ENCODE measurements at regions not wholly inside any gene's neighbourhood (a gene's known extent, or its start where the extent isn't known, plus 50 kb on each side); places are given as distances from the start of the nearest gene placed in this dataset.

DNA sequence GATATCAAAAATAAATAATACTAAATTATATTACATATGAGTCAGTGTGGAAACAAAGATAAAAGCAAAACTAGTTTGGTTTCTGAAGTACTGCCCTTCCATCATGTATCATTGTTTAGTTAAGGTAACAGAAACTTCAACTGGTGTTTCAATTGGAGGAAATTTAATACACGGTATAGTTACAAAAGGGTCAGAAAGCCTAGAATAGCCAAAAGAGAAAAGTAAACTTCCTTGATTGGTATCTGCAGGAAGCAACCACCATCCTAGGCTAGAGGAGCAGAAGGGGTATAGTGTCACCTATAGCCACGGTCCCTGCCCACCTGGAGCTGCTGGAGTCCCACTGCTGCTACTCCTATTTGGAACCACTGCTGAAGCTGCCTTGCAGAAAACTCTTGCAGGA, 185.6 kb downstream of the SLC7A11 start:
- Histone ChIP-seq H3K9me3 (ENCODE audit: control insufficient read depth, insufficient read depth, low read length) (no peaks in the 10 kb centered on the region), H2BK5ac (ENCODE audit: low read depth, low read length, poor library complexity, severe bottlenecking) (peak overlapping the region; percentile 100), H3K36me3 (ENCODE audit: control insufficient read depth, insufficient read depth, low read length) (no peaks in the 10 kb centered on the region), H3K79me1 (ENCODE audit: low read depth in 1 of 2, low read length in 2 of 2) (peaks cover 0 to 4% of the 10 kb centered on the region in 2 experiments; a peak in 1 of 4 replicates), H4K8ac (ENCODE audit: low read depth in 2 of 2, low read length in 2 of 2) (peak overlapping the region; percentile 82 to 86), H3K56ac (ENCODE audit: extremely low read depth, insufficient read depth, low read length) (0 out of 2 replicates have a peak overlapping the region, but pooled peaks have one; percentile 38), H4K91ac (ENCODE audit: insufficient read depth, low read depth, low read length) (peak overlapping the region; percentile 83), H2AK9ac (replicated peaks; ENCODE audit: low read depth, low read length, poor library complexity) (peak overlapping the region; percentile 87), H3K4ac (ENCODE audit: low read depth, low read length) (peak overlapping the region; percentile 94), H3K9me1 (ENCODE audit: insufficient read depth, low read length) (peaks cover 4% of the 10 kb centered on the region; the same call in 1 of the 2 replicates), H3K23ac (ENCODE audit: low read depth, low read length) (peak overlapping the region; percentile 84; the same call in 1 of the 2 replicates), H3K14ac (replicated peaks; ENCODE audit: low read depth, low read length) (peak overlapping the region; percentile 91), H3K27ac (ENCODE audit: insufficient read depth, low read length) (peak overlapping the region; percentile 80), H3K4me3 (ENCODE audit: insufficient read depth, low read depth, low read length) (no peak overlapping the region), H2AFZ (replicated peaks; ENCODE audit: low read length, poor library complexity) (peak overlapping the region; percentile 75), H3K4me1 (ENCODE audit: control insufficient read depth, insufficient read depth, low read length) (peaks cover 22% of the 10 kb centered on the region), H4K5ac (ENCODE audit: low read depth, low read length) (peak overlapping the region; percentile 50), H2BK20ac (ENCODE audit: low read depth, low read length) (peak overlapping the region; percentile 97), H2BK15ac (ENCODE audit: low read depth, low read length) (peak overlapping the region; percentile 91; the same call in 2 of the 3 replicates), H3K9ac (ENCODE audit: low read depth, low read length) (peak overlapping the region; percentile 1; the same call in 1 of the 2 replicates), H4K20me1 (ENCODE audit: insufficient read depth, low read length) (no peaks in the 10 kb centered on the region), H2BK120ac (ENCODE audit: low read depth, low read length) (peak overlapping the region; percentile 97), H3K18ac (ENCODE audit: low read depth, low read length) (peak overlapping the region; percentile 30; the same call in 1 of the 2 replicates), H2AK5ac (ENCODE audit: low read depth, low read length) (peak overlapping the region; percentile 99), H3K27me3 (ENCODE audit: control insufficient read depth, insufficient read depth, low read length) (no peaks in the 10 kb centered on the region), H3K4me2 (ENCODE audit: low read depth, low read length) (no peak overlapping the region)
- no CpG with 5 or more reads among the region's 2 CpGs for WGBS, 2 experiments (ENCODE audit: extremely low coverage in 2 of 2, insufficient read length in 1 of 2)
- in situ Hi-C loops (cut with MboI; ENCODE audit: low sequenced_read_pairs), result no loop called here
- dilution Hi-C loops (cut with HindIII; ENCODE audit: low sequenced_read_pairs, unreplicated experiment), result no loop called here
- CTCF ChIA-PET, result no interaction called here
- POLR2A ChIA-PET (ENCODE audit: unreplicated experiment), result no interaction called here
- intact Hi-C loops (cut with micrococcal nuclease), result no loop called here
- ATAC-seq (ENCODE audit: low read depth) (no peak), DNase-seq (no peak)
- no peak for TF ChIP-seq MAFK (IDR thresholded peaks at IDR 0.05; ENCODE audit: low read depth, low read length)
- TF ChIP-seq, protein P1, sequence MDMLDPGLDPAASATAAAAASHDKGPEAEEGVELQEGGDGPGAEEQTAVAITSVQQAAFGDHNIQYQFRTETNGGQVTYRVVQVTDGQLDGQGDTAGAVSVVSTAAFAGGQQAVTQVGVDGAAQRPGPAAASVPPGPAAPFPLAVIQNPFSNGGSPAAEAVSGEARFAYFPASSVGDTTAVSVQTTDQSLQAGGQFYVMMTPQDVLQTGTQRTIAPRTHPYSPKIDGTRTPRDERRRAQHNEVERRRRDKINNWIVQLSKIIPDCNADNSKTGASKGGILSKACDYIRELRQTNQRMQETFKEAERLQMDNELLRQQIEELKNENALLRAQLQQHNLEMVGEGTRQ (IDR thresholded peaks at IDR 0.05; ENCODE audit: low read depth, low read length), result no peak
- TF ChIP-seq, protein P2, sequence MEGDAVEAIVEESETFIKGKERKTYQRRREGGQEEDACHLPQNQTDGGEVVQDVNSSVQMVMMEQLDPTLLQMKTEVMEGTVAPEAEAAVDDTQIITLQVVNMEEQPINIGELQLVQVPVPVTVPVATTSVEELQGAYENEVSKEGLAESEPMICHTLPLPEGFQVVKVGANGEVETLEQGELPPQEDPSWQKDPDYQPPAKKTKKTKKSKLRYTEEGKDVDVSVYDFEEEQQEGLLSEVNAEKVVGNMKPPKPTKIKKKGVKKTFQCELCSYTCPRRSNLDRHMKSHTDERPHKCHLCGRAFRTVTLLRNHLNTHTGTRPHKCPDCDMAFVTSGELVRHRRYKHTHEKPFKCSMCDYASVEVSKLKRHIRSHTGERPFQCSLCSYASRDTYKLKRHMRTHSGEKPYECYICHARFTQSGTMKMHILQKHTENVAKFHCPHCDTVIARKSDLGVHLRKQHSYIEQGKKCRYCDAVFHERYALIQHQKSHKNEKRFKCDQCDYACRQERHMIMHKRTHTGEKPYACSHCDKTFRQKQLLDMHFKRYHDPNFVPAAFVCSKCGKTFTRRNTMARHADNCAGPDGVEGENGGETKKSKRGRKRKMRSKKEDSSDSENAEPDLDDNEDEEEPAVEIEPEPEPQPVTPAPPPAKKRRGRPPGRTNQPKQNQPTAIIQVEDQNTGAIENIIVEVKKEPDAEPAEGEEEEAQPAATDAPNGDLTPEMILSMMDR (conservative IDR thresholded peaks at IDR 0.05; ENCODE audit: low read depth, low read length), result no peak
- no peak for TF ChIP-seq SMC3 (IDR thresholded peaks at IDR 0.05; ENCODE audit: low read depth, low read length)
- TF ChIP-seq POLR2A (IDR thresholded peaks at IDR 0.05; ENCODE audit: low read depth, low read length), result no peak
- no peak for TF ChIP-seq RFX5 (IDR thresholded peaks at IDR 0.05; ENCODE audit: low read depth, low read length)
- no peak for TF ChIP-seq RAD21 (IDR thresholded peaks at IDR 0.05; ENCODE audit: low read length)
- TF ChIP-seq, protein P3, sequence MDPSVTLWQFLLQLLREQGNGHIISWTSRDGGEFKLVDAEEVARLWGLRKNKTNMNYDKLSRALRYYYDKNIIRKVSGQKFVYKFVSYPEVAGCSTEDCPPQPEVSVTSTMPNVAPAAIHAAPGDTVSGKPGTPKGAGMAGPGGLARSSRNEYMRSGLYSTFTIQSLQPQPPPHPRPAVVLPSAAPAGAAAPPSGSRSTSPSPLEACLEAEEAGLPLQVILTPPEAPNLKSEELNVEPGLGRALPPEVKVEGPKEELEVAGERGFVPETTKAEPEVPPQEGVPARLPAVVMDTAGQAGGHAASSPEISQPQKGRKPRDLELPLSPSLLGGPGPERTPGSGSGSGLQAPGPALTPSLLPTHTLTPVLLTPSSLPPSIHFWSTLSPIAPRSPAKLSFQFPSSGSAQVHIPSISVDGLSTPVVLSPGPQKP (IDR thresholded peaks at IDR 0.05; ENCODE audit: borderline replicate concordance, low read depth, low read length), result no peak
- no peak for TF ChIP-seq BHLHE40 (IDR thresholded peaks at IDR 0.05; ENCODE audit: low read depth, low read length)
- TF ChIP-seq FOS (IDR thresholded peaks at IDR 0.05; ENCODE audit: low read depth, low read length), result no peak
- TF ChIP-seq CHD1 (IDR thresholded peaks at IDR 0.05; ENCODE audit: low read depth, low read length), result no peak
- no peak for TF ChIP-seq CEBPB (IDR thresholded peaks at IDR 0.05; ENCODE audit: low read depth, low read length)
- TF ChIP-seq MXI1 (IDR thresholded peaks at IDR 0.05; ENCODE audit: borderline replicate concordance, low read depth, low read length), result no peak
- no peak for TF ChIP-seq RCOR1 (IDR thresholded peaks at IDR 0.05; ENCODE audit: insufficient replicate concordance, low read length)
- no peak for TF ChIP-seq MAZ (IDR thresholded peaks at IDR 0.05; ENCODE audit: borderline replicate concordance, low read depth, low read length)
- no peak for TF ChIP-seq NFE2L2 (IDR thresholded peaks at IDR 0.05; ENCODE audit: low read depth, low read length)
- no TSS peak for BruUV-seq (replicated peaks)

Measured in IMR-90 (cell line).